Adrenal gland (tissue), 9 donors: ENCODE measurements at regions not wholly inside any gene's neighbourhood (a gene's known extent, or its start where the extent isn't known, plus 50 kb on each side); places are given as distances from the start of the nearest gene placed in this dataset.

Source experiments
- DNase-seq, 7 donors: peaks; one replicate each; pipeline ENCODE4 v3.0.0-alpha.2; 2019 to 2020
- H3K27ac ChIP-seq, 5 donors: fragments of 200-600 bp; sonication (generic) in 4 of 5; 1 replicate in 3 of 5; 2 replicates in 2 of 5; pipeline versions ENCODE4 v1.5.1 to v1.8.0; 2016 to 2020; ENCODE audit warnings: mild to moderate bottlenecking in 1 of 5
- H3K27me3 ChIP-seq: fragments of 200-600 bp; 2 replicates; pipeline ENCODE4 v1.8.0; 2021
- H3K36me3 ChIP-seq, 2 donors: fragments of 200-600 bp; replicated peaks in 1 of 2; 1 replicate in 1 of 2; 2 replicates in 1 of 2; pipeline versions ENCODE4 v1.5.1 to v1.8.0; 2018 to 2022
- H3K4me1 ChIP-seq, 2 donors: fragments of 200-600 bp; replicated peaks in 1 of 2; 1 replicate in 1 of 2; 2 replicates in 1 of 2; pipeline versions ENCODE4 v1.5.1 to v1.8.0; 2018 to 2021
- H3K4me3 ChIP-seq, 4 donors: fragments of 200-600 bp; sonication (generic) in 3 of 4; one replicate each; pipeline ENCODE4 v1.5.1; 2016 to 2018
- H3K9me3 ChIP-seq, 3 donors: fragments of 200-600 bp; sonication (generic) in 1 of 3; replicated peaks in 1 of 3; 1 replicate in 2 of 3; 2 replicates in 1 of 3; pipeline versions ENCODE4 v1.5.1 to v1.8.0; 2016 to 2021
- POLR2A ChIP-seq, 2 donors: fragments of 450-650 bp; IDR thresholded peaks; one replicate each; pipeline ENCODE4 v1.6.1; 2017; ENCODE audit warnings: antibody characterized with exemption in 2 of 2, mild to moderate bottlenecking in 2 of 2, moderate library complexity in 1 of 2
- WGBS, 4 donors: extraction: QIAGEN DNeasy Blood & Tissue Kit in 2 of 4; methylation state at CpG; one replicate each; pipeline versions ENCODE4 v1.1.5 to v1.1.7; 2013 to 2017; 5-methylcytosine and 5-hydroxymethylcytosine counted together
- intact Hi-C, 2 donors: fragments of 100-400 bp; cut with DNase I; formaldehyde crosslinking; loops; one replicate each; pipeline versions ENCODE4 v1.14.1 to v1.15.0; 2022 to 2023
- TF ChIP-seq, protein P1 (sequence below), 6 experiments: fragments of 450-650 bp in 4 of 6; fragments of 200-600 bp in 2 of 6; sonication (generic) in 1 of 6; IDR thresholded peaks; 1 replicate in 5 of 6; 2 replicates in 1 of 6; pipeline versions ENCODE4 v1.5.1 to v1.8.0; 2016 to 2021; ENCODE audit warnings: antibody characterized with exemption in 6 of 6, mild to moderate bottlenecking in 2 of 6, moderate library complexity in 1 of 6
- donor health status: healthy with polysubstance abuse.
- donor health status: Bipolar disorder and iron deficiency.
- donor health status: DM: yes; HTN: yes; CAD: no.
- donor health status: DM: no; HTN: no; CAD: no.
- donor health status: DM: no; HTN: no; CAD: no.

DNA sequence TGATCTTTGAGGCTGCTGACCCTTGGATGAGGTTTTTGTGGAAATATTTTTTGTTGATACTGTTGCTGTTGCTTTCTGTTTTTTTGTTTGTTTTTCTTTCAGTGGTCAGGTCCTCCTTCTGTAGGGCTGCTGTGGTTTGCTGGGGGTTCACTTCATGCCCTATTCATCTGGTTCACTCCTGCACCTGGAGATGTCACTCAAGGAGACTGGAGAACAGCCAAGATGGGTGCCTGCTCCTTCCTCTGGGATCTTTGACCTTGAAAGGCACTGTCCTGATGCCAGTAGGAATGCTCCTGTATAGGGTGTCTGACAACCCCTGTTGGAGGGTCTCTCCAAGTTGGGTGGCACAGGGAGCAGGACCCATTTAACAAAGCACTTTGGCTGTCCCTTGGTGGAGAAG is 67.0 kb upstream of the ACTBL2 start:
- intact Hi-C loops = no loop called here
- no peak overlapping the region for H3K27ac ChIP-seq
- no peak for TF ChIP-seq POLR2A (IDR thresholded peaks at IDR 0.05)
- TF ChIP-seq, protein P1, sequence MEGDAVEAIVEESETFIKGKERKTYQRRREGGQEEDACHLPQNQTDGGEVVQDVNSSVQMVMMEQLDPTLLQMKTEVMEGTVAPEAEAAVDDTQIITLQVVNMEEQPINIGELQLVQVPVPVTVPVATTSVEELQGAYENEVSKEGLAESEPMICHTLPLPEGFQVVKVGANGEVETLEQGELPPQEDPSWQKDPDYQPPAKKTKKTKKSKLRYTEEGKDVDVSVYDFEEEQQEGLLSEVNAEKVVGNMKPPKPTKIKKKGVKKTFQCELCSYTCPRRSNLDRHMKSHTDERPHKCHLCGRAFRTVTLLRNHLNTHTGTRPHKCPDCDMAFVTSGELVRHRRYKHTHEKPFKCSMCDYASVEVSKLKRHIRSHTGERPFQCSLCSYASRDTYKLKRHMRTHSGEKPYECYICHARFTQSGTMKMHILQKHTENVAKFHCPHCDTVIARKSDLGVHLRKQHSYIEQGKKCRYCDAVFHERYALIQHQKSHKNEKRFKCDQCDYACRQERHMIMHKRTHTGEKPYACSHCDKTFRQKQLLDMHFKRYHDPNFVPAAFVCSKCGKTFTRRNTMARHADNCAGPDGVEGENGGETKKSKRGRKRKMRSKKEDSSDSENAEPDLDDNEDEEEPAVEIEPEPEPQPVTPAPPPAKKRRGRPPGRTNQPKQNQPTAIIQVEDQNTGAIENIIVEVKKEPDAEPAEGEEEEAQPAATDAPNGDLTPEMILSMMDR (IDR thresholded peaks at IDR 0.05) = no peak

DNA sequence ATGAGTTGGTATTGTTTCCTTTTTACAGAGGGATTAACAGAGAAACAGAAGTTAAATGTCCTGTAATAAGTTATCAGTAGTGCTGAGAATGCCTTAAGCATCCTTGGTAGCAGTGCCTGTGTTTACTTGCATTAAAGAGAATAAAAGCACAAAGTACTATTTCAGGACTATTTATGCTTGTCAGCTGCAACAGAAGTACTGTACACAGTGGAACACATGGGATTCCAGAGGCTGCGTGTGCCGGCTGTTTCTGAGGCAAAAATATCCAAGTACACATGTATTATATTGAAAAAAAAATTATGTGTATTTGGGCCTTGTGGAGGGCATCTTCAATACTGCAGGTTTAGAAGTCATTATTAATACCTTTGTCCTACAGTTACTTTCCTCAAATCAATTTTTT is 58.2 kb upstream of the ACTBL2 start:
- TF ChIP-seq, protein P1 (IDR thresholded peaks at IDR 0.05) = no peak
- no peak for TF ChIP-seq POLR2A (IDR thresholded peaks at IDR 0.05)
- no peaks in the 10 kb centered on the region for H3K27me3 ChIP-seq
- no peaks in the 10 kb centered on the region for H3K9me3 ChIP-seq
- no peak overlapping the region for H3K4me3 ChIP-seq
- intact Hi-C loops = no loop called here
- no peaks in the 10 kb centered on the region for H3K36me3 ChIP-seq
- no peak for DNase-seq
- WGBS, 4 donors = 87 to 96% (median 93%) methylated on average over 2 of the region's 2 CpGs
- no peak overlapping the region for H3K27ac ChIP-seq
- H3K4me1 ChIP-seq = no peaks in the 10 kb centered on the region

More for the DNA sequence above, 67.0 kb upstream of the ACTBL2 start:
- Histone ChIP-seq H3K36me3 (no peaks in the 10 kb centered on the region), H3K4me1 (no peaks in the 10 kb centered on the region), H3K4me3 (no peak overlapping the region), H3K27me3 (no peaks in the 10 kb centered on the region), H3K9me3 (no peaks in the 10 kb centered on the region)
- no peak for DNase-seq

DNA sequence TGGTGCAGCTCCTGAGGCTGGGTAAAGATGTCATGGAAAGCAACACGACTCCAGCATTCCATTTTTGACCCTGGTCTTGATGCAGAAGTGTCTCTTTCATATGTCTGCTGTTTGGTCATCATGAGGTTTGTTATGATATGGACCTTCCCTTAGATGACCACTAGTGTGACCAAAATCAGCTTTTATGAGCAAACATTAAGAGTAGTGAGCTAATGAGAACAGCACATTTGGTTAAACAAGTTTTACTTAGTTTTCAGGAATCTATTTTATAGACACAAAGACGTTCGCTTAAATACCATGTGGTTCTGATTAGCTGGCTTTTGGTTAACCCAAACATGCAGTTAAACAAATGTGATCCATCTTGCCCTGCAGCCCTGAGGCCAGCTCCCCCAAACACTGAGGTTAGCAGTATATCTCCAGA is 56.7 kb upstream of the ACTBL2 start:
- DNase-seq = no peak
- Histone ChIP-seq H3K27me3 (no peaks in the 10 kb centered on the region), H3K4me3 (no peak overlapping the region), H3K36me3 (no peaks in the 10 kb centered on the region), H3K4me1 (no peaks in the 10 kb centered on the region), H3K27ac (no peak overlapping the region), H3K9me3 (no peaks in the 10 kb centered on the region)
- intact Hi-C loops = no loop called here
- 70 to 91% (median 74%) methylated on average over 3 of the region's 3 CpGs for WGBS, 4 donors
- no peak for TF ChIP-seq POLR2A (IDR thresholded peaks at IDR 0.05)
- TF ChIP-seq, protein P1 (IDR thresholded peaks at IDR 0.05) = no peak

DNA sequence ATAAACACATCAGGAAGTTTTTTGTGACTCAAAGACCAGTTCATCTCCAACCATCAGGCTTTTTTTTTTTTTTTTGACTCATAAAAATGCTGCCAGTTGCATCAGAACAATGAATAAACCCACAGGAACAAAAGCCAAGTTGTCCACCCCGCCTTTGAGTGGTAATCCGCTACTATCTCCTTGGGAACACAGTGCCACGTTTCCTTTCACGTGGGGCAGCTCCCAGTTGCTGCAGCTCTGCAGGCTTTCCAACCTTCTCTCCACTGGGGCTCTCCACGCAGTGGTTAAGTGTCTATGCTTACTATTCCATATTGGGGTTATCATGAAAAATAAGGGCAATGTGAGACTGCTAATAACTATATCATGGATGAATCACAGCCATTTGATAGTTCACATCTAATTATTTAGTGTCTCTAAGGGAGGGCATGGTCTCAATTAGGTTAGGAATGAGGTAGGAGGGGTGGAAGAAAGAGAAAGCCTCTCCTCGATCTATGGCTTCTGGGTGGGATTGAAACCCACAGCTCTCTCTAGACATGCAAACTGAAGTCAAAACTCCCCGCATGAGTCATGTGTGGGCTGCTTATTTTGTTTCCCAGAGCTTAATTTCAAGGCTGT is 55.8 kb upstream of the ACTBL2 start:
- Histone ChIP-seq H3K4me3 (no peak overlapping the region), H3K36me3 (no peaks in the 10 kb centered on the region), H3K27ac (no peak overlapping the region), H3K4me1 (no peaks in the 10 kb centered on the region), H3K9me3 (no peaks in the 10 kb centered on the region), H3K27me3 (no peaks in the 10 kb centered on the region)
- intact Hi-C loops = no loop called here
- WGBS, 4 donors = 80 to 83% (median 81%) methylated on average over 7 of the region's 7 CpGs
- TF ChIP-seq POLR2A (IDR thresholded peaks at IDR 0.05) = no peak
- TF ChIP-seq, protein P1 (IDR thresholded peaks at IDR 0.05) = no peak
- no peak for DNase-seq
